Body of pancreas (tissue), 4 donors: ENCODE measurements at regions not wholly inside any gene's neighbourhood (a gene's known extent, or its start where the extent isn't known, plus 50 kb on each side); places are given as distances from the start of the nearest gene placed in this dataset.

Experiments used
- ATAC-seq: fragments of 150-250 bp; one replicate; pipeline ENCODE4 v1.9.1; 2016
- DNase-seq, 4 donors: peaks; one replicate each; pipeline ENCODE4 v3.0.0-alpha.2; 2019
- H3K27ac ChIP-seq, 4 donors: fragments of 200-600 bp; sonication (generic); 1 replicate in 3 of 4; 2 replicates in 1 of 4; pipeline versions ENCODE4 v1.5.1 to v1.6.1; 2016 to 2019; ENCODE audit warnings: mild to moderate bottlenecking in 1 of 4, mixed read lengths in 1 of 4, moderate library complexity in 1 of 4
- H3K27me3 ChIP-seq, 2 donors: fragments of 200-600 bp; sonication (generic); one replicate each; pipeline ENCODE4 v1.6.0; 2016; ENCODE audit warnings: mild to moderate bottlenecking in 1 of 2
- H3K36me3 ChIP-seq, 2 donors: fragments of 200-600 bp; sonication (generic); replicated peaks in 1 of 2; 2 replicates each; pipeline ENCODE4 v1.5.1; 2016; ENCODE audit warnings: low read depth in 2 of 2; ENCODE audit not compliant: insufficient read depth in 1 of 2
- H3K4me1 ChIP-seq: fragments of 200-600 bp; sonication (generic); one replicate; pipeline ENCODE4 v1.6.0; 2016
- H3K4me3 ChIP-seq, 2 donors: fragments of 200-600 bp; sonication (generic); 1 replicate in 1 of 2; 2 replicates in 1 of 2; pipeline ENCODE4 v1.5.1; 2016 to 2019
- H3K9me3 ChIP-seq, 3 donors: fragments of 200-600 bp; sonication (generic); 1 replicate in 2 of 3; 2 replicates in 1 of 3; pipeline ENCODE4 v1.5.1; 2016
- CTCF ChIP-seq, 7 experiments: fragments of 450-650 bp in 4 of 7; fragments of 200-600 bp in 3 of 7; sonication (generic) in 3 of 7; IDR thresholded peaks; one replicate each; pipeline ENCODE4 v1.5.1; 2016 to 2019; ENCODE audit warnings: antibody characterized with exemption in 7 of 7
- POLR2A ChIP-seq, 3 donors: fragments of 450-650 bp; IDR thresholded peaks; one replicate each; pipeline ENCODE4 v1.6.1; 2016; ENCODE audit warnings: antibody characterized with exemption in 3 of 3, mild to moderate bottlenecking in 2 of 3
- WGBS, 2 donors: methylation state at CpG; one replicate each; pipeline ENCODE4 v1.1.5; 2017; 5-methylcytosine and 5-hydroxymethylcytosine counted together
- intact Hi-C: fragments of 100-400 bp; cut with DNase I; formaldehyde crosslinking; loops from one replicate; pipeline ENCODE4 v1.15.1; 2023

- Histone ChIP-seq H3K4me1 (no peaks in the 10 kb centered on the region), H3K9me3 (no peaks in the 10 kb centered on the region), H3K27ac (no peak overlapping the region), H3K4me3 (no peak overlapping the region), H3K27me3 (no peaks in the 10 kb centered on the region), H3K36me3 (no peaks in the 10 kb centered on the region)
- DNase-seq: no peak
- intact Hi-C loops: no loop called here
- WGBS, 2 donors: 62 to 65% methylated on average over 4 of the region's 4 CpGs
- ATAC-seq: no peak
- TF ChIP-seq CTCF (IDR thresholded peaks at IDR 0.05): no peak
- TF ChIP-seq POLR2A (IDR thresholded peaks at IDR 0.05): no peak
Observed at GRCh38 chr10:124206616-124207015, 113.2 kb upstream of the CHST15 start.

GRCh38 chr10:124205432-124205831 is 112.0 kb upstream of the CHST15 start:
- no peaks in the 10 kb centered on the region for H3K9me3 ChIP-seq
- WGBS, 2 donors: 94% methylated on average over 1 of the region's 1 CpG; no CpG with 5 or more reads in 1 of the 2 donors
- ATAC-seq (no peak), DNase-seq (no peak)
- intact Hi-C loops: no loop called here
- H3K4me1 ChIP-seq: no peaks in the 10 kb centered on the region
- H3K27ac ChIP-seq: no peak overlapping the region
- no peak for TF ChIP-seq POLR2A (IDR thresholded peaks at IDR 0.05)
- no peak for TF ChIP-seq CTCF (IDR thresholded peaks at IDR 0.05)
- no peaks in the 10 kb centered on the region for H3K36me3 ChIP-seq
- H3K4me3 ChIP-seq: no peak overlapping the region
- no peaks in the 10 kb centered on the region for H3K27me3 ChIP-seq

- 78 to 97% methylated on average over 3 of the region's 3 CpGs for WGBS, 2 donors
- Histone ChIP-seq H3K36me3 (no peaks in the 10 kb centered on the region), H3K9me3 (no peaks in the 10 kb centered on the region), H3K4me1 (no peaks in the 10 kb centered on the region), H3K27ac (no peak overlapping the region), H3K27me3 (no peaks in the 10 kb centered on the region), H3K4me3 (no peak overlapping the region)
- no peak for TF ChIP-seq POLR2A (IDR thresholded peaks at IDR 0.05)
- TF ChIP-seq CTCF (IDR thresholded peaks at IDR 0.05): no peak
- intact Hi-C loops: no loop called here
- ATAC-seq (no peak), DNase-seq (no peak)
Observed at GRCh38 chr10:124204726-124205125, 111.3 kb upstream of the CHST15 start.

GRCh38 chr10:124200011-124200410 is 106.6 kb upstream of the CHST15 start:
- Histone ChIP-seq H3K36me3 (no peaks in the 10 kb centered on the region), H3K27me3 (no peaks in the 10 kb centered on the region), H3K9me3 (no peaks in the 10 kb centered on the region), H3K4me3 (no peak overlapping the region), H3K4me1 (no peaks in the 10 kb centered on the region), H3K27ac (no peak overlapping the region)
- no peak for DNase-seq
- 66 to 72% methylated on average over 4 of the region's 4 CpGs for WGBS, 2 donors
- TF ChIP-seq POLR2A (IDR thresholded peaks at IDR 0.05) (no peak), CTCF (IDR thresholded peaks at IDR 0.05) (no peak)
- intact Hi-C loops: no loop called here
- ATAC-seq: no peak

GRCh38 chr10:124198871-124199270 is 105.5 kb upstream of the CHST15 start:
- no peaks in the 10 kb centered on the region for H3K9me3 ChIP-seq
- DNase-seq (no peak), ATAC-seq (no peak)
- H3K27ac ChIP-seq: no peak overlapping the region
- H3K4me1 ChIP-seq: no peaks in the 10 kb centered on the region
- TF ChIP-seq CTCF (IDR thresholded peaks at IDR 0.05): no peak
- TF ChIP-seq POLR2A (IDR thresholded peaks at IDR 0.05): no peak
- H3K27me3 ChIP-seq: no peaks in the 10 kb centered on the region
- no peak overlapping the region for H3K4me3 ChIP-seq
- 84 to 87% methylated on average over 2 of the region's 2 CpGs for WGBS, 2 donors
- H3K36me3 ChIP-seq: no peaks in the 10 kb centered on the region
- intact Hi-C loops: no loop called here
